HG02678 (cell line): ENCODE measurements at regions not wholly inside any gene's neighbourhood (a gene's known extent, or its start where the extent isn't known, plus 50 kb on each side); places are given as distances from the start of the nearest gene placed in this dataset.
"Not testable (repeated sequence)": the region's sequence is repeated elsewhere in the genome, so short reads cannot be mapped to it uniquely, and the experiment has no call there.

ENCODE experiments used
- ATAC-seq: cut with Tn5 transposase; IDR thresholded peaks from one replicate; pipeline ENCODE4 v1.9.1; 2021; ENCODE audit warnings: mild to moderate bottlenecking, moderate library complexity; ENCODE audit not compliant: unreplicated experiment

DNA sequence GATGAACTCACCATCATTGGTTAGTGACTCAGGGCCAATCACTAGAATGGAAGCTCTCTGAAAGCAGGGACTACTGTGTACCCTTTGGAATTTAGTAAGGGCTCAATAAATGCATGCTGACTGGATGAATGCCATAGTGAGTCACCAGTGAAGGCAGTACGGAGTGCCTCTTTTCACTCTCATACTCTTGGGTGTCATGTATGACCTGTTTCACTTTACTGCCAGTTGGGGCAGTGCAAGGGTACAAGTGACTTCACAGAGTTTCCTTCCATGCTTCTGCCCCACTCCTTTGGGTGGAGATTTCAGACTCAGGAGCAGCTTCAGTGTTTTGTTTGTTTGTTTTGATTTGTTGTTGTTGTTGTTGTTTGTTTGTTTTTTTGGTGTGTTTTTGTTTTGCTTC is 57.7 kb downstream of the SOX3 start:
- no peak for ATAC-seq

DNA sequence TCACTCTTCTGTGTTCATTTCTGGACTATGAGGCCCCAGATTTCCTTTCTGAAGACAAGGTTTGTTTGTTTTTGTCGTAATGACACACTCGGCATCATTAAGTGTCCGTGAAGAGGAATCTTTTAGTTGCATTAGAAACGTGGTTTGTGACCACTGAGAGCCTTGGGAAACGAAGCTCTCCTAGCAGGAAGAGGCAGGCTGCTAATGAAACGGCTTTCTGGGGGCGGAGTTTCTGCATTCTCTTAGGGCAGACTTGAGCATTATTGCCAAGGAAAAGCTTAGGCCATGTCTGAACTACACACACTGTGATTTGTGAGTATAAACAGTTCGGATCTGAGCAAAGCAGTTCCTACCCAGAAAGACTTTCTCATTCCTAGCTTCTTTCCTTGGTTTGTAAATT is 64.0 kb downstream of the SOX3 start:
- no peak for ATAC-seq

DNA sequence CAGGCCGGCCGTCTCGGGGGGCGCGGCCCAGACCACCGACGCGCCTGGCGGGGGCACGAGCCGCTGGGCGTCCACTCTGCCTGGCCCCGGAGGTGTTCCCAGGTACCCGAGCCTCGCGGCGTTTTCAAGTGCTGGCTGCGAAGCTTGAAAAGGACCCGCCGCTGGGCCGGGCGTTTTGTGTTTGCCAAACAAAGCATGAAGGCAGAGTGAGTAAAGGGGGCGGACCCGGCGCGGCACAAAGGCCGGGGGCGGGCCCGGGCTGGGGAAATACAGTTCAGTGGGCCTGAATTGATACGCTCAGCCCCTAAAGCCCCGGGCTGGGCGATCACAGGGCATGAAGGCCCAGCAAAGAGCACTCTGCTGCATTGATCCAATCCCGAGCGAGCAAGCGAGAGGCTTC is 65.4 kb downstream of the SOX3 start:
- no peak for ATAC-seq

DNA sequence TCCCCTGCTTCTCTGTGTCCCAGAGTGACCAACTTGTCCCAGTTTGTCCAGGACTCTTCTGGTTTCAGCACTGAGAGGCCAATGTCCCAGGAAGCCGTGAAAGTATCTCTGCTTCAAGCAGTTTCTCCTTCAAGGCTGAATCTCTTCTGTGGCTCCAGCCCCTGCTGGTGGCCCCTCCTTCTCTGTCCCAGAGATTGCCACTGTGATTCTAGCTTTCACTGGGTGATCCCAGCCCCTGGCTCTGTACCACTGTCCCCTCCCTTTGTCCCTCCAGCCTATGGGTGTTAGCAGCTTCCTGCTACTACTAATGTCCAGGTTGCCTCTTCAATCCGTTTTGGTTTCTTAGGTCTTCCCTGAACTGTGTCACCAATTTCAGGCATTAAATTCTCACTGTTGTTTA is 70.5 kb downstream of the SOX3 start:
- no peak for ATAC-seq

DNA sequence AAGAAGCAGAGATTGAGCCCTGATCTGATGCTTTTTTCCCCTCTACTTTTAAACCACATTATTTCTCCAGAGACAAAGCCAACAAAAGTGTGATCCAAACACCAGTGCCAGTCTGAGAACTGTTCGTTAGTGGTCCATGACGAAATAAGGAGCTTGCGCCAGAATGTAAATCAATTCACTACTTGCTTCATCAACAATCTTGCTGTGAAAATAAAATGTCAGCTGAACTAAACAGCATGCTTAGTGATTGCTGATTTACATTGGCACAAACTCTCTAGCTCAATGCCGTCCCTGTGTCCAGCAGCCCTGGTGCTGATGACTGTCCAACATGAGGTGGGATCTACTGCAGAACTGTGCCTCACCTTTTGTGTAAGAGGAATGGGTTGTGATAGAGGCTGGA is 71.3 kb downstream of the SOX3 start:
- no peak for ATAC-seq

DNA sequence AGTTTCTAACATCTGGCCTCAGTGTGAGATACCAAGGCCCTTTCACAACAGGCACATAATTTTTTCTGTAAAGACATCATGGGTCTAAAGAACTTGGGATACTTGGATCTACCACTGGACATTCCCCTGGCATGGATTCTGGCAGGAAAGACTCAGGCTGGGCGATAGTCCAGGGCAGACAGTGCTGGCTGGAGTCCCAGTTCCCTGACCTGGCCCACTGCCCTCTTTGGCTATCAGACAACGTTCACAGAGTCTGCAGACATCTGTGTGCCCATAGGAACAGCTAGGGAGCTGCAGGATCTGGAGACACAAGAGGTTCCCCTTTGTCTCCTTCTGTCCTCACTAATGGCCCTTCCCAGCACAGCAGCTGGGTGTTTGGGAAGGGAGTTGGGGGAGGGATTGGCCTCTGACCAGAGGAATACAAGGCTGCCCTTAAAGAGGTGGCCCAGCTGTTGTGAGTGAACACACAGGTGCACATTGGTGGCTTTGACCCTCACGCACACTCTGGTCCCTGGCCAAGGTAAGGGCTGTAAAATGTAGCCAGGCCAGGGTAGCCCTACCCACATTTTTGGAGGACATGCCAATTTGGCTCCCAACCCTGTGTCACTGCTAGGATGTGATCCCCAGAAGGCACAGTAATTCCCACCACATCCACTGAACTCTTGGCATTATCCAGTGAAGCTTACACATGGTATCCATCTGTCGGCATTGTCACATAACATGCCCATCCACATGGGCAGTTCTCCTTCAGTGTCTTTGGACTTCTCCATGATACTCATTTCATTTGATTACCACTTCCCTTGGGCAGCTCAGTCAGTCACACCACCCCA is 72.3 kb downstream of the SOX3 start:
- no peak for ATAC-seq

DNA sequence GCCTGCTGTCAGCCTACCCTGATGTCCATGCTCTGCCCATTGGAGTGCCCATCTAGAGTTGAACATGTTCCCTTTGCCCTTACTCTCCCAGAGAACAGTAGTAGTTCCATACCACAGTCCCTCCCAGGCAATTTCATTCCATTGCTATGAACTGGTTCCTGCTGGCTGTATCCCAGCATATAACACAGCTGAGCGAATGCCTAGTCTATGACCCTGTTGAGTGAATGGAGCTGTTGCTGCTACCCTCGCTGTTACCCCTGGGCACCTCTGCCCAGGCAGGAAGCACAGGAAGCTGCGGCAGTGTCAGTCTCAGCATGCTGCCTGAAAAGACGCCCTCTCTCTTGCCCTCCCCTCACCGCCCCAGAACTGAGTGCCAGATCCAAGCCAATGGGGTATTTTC is 73.3 kb downstream of the SOX3 start:
- no peak for ATAC-seq

DNA sequence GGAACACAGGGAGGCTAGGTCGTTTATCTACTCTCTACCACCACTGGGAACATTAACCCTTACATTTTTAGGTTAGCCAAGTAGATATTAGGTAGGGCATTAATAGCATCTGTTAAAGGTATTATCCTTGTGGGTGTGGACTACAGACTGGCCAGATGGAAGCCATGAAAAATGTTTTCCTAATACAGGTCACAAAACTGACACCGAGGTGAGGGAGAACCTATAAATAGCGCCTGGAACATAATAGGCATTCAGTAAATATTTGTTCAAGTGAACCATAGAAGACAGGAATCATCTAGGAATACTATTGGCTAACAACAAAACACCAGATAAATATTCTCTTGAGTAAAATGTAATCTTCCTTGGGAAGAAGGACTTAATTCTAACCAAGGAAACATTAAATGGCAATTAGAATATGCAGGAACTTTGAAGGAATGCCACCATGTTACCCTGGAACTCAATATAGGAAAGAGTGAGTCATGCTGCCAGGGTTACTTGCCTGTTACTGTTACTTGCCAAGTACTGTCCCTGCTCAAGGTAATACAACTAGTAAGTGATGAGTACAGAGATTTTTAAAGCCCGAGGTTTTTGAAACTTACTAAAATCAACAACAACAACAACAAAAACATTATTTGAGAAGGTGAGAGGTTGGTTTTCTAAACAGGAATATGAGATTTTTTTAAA is 79.0 kb downstream of the SOX3 start:
- no peak for ATAC-seq

DNA sequence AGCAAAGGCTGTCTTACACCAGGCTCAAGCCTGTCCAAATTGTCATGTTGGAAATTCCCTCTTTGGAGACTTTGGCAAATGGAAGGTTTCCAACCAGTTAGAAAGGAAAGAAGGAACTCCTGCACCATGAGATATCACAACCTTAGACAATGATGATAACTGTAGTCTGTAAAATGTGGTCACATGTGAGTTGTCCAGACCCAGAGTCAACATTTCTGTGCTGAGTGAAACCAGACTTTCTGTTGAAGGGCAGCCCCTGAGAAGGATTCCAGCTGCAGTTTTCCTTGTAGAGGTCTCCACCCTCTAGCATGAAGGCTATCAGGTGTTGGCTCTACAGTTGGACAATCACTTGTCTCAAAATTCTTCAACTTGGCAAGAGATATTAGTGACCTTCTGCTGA is 82.4 kb downstream of the SOX3 start:
- no peak for ATAC-seq

DNA sequence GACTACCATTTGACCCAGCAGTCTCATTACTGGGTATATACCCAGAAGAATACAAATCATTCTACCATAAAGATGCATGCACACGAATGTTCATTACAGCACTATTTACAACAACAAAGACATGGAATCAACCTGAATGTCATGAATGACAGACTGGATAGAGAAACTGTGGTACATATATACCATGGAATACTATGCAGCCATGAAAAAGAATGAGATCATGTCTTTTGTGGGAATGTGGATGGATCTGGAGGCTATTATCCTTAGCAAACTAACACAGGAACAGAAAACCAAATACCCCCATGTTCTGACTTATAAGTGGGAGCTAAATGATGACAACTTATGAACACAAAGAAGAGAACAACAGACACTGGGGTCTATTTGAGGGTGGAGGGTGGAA is 102.7 kb downstream of the SOX3 start:
- not testable (repeated sequence) for ATAC-seq

DNA sequence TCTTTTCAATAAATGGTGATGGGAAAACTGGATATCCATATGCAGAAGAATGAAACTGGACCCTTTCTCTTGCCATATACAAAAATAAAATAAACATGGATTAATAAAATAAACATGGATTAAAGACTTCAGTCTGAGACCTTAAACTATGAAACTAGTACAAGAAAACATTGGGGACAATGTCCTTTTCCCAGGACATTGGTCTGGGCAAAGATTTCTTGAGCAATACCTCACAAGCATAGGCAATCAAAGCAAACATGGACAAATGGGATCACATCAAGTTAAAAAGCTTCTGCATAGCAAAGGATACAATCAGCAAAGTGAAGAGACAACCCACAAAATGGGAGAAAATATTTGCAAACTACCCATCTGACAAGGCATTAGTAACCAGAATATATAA is 108.5 kb downstream of the SOX3 start:
- not testable (repeated sequence) for ATAC-seq

DNA sequence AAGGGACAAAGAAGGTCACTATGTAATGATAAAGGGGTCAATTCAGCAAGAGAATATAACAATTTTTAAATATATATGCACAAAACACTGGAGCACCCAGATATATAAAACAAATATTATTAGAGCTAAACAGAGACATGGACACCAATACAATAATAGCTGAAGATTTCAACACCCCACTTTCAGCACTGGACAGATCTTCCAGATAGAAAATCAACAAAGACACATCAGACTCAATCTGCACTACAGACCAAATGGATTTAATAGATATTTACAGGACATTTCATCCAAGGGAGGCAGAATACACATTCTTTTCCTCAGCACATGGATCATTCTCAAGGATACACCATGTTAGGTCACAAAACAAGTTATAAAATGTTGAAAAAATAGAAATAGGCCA is 111.4 kb downstream of the SOX3 start:
- no peak for ATAC-seq

DNA sequence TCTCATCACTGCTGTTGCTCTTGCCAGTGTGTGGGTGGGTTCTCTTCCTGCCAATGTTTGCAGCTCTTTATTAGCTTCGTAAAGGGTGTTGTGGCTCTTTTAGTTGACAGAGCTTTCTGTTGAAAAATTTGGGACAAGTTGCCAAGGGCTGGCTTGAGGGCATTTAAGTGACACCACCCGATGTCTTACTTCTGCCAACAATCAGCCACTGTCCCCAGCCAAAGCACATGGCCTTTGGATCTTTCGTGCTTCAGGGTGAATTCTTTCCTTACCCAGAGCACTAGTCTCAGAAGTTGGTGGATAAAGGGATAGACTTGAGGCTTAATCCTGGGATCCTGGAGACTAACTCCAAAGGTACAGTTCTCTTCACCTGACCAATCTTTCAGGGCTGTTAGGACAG is 113.6 kb downstream of the SOX3 start:
- no peak for ATAC-seq

DNA sequence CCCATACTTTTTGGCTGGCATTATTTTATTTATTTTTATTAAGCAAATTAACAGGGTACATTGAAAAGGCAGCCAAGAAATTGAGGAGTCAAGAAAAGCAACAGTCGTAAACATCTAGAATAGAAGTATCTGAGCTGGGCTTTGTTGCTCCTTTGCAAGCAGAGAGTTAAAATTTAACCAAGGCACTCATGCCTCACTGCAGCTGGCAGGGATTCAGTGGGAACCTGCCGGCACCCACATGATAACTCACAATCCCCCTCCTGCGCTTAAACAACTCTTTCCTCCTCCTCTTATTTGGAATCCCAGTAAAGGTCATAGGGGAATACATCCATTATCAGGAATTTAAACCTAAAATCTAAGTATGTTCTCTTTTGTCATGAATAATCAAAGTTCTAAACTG is 115.5 kb downstream of the SOX3 start:
- no peak for ATAC-seq

DNA sequence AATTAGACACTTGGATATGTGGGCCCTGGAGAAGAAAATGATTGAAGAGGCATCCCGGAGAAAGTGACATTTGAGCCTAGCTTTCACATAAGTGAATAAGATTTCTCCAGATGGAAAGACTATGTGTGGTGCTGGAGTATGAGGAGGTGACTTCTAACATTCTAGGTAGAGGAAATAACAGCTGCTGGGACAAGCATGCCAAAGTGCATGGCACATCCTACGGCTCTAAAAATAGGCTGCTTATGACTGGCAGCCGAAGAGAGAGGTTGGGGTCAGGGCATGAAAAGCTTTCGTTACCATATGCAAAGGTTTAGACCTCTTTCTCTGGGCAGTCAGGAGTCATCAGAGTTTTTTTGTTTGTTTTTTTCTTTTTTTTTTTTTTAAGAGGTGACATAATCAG is 142.0 kb downstream of the SOX3 start:
- ATAC-seq = no peak

DNA sequence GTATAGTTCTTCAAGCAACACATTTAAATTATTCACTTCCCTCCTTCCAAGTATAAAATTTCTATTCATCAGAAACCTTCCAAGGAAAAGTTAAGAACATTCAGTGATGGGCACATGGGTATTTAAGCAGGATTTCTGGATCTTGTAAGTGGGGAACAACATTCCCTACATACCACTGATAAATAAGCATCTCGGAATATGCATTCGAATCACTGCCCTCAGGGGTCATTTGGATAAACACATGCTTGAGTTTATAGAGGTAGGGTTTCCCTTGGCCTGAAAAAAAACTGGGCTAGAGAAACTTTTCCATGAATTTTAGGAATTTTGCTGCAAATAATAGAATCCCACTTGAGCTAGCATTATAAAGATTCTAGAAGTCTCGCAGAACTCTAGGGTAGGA is 143.9 kb downstream of the SOX3 start:
- ATAC-seq = no peak

DNA sequence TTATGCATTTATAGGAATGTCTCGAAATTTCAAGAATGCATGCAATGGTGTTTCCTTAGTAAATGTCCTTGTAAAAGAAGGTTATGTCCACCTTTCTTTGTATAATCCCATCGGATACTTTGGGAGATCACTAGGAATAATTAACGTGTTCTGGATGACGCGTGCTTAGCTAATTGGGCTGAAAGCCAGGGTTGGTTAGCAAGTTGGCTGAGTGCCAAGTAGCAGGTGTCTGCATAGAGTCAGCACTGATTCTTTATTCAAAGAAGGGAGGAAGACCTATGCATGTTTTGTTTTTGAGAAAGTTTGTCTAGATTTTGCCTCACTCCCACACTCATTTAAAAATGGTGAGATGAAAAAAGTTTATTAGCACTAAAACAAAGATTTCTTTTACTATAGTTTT is 144.6 kb downstream of the SOX3 start:
- ATAC-seq = no peak

DNA sequence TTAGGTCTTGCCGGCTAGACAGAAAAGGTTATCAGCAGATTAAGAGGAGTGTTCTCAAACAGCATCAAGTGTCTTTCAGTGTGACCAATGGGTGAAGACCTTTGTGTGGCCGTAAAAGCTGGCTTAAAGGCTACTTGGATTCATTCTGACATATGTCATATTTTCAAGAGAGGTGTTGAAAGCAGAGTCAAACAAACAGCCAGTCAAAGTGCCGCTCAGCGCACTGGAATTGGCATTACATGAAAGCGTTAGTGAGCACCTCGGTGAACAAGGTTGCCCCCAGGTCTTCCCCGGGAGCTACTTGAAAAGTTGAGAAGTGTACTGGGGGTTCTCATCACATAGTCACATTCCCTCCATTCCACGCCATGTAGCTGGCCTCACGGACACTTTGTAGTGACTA is 148.9 kb downstream of the SOX3 start:
- no peak for ATAC-seq

DNA sequence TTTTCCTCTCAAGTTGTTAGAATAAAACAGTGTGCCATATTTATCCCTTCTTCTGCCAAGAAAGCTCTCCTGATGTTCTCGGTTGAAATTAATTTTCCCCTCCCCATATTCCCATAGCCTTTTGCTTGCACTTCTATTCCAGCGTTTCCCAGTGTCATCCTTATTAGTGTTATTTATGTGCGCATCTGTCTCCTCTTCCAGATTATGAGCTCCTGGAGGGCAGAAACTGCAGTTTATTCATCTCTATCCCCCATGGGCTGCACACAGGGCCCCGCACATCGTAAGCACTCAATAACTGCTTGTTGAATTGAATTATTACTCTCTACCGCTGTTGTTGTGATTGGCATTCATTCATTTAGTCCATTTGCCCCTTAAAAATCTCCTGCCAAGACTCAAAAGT is 149.4 kb downstream of the SOX3 start:
- ATAC-seq = no peak

DNA sequence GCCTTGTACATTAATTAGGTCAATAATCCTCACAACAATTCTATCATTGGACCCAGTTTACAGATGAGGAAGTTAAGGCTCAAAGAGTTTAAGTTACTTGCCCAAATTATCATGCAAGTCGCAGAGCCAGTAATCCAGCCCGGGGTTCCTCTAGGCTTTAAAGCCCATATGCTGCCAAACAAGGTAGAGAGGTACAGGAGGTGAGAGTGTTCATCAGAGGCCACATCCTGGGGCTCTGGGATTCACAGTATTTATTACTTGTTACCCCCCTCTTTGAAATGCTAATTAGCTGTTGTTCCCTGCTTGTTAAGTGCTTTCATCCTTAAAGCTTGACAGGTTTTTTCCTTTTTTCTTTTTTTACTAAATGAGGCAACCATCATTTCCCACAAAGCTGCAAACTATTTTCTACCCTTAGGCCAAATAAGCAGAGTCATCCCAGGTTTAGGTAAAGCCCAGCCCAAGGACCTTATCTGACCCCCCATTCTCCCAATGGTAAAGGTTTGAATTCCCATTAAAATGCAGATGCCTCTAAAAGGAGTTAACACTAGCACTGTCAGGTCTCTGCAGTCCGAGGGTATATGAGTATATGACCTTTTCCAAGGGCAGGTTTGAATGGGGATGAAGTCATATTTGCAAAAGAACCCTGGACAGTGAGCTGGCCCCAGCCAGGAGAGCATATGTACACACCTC is 150.3 kb downstream of the SOX3 start:
- ATAC-seq = no peak

DNA sequence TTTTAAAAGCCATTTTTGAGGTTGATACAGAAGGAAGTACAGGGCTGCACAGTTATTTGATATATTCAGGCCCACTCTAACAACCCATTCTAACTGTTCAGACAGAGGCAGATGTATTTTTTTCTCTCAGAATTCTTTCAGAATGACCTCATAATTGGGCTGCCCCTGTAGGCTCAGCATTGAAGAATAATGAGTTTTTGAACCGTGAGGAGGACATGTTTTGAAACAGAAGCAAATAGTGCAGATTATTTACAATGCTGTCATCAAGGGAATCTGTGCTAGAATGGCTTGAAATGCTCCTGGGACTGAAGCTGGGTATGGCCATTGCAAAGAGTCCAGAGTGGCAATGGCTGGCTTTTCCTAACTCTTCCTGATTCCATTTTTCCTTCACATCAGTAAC is 158.1 kb downstream of the SOX3 start:
- ATAC-seq = no peak

DNA sequence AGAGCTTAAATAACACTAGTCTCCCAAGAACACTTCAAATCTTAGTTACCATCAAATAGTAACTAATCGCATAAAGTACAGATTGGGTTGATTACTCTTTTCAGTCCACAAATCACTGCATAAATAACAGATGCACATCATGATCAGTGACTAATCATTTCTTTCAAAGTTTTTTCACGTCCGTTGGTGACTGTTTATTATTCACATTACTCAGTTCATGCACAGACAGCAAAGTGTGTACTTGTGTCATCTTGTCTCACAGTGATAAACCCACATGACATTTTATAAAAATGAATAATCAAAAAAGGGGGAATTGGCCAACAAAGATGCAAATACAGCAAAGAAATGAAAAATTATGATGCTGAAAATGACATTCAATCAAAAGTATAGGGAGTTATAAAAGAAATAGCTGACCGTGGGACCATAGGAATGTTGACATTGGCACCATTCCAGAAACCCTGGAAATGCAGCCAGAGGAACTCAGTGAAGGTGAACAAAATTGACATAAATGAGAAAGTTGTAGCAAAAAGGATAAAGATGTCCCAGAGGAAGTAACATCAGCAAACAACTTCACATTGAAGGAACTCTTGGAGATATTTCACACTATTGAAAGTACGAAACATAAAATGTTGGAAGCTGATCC is 161.5 kb downstream of the SOX3 start:
- ATAC-seq = no peak
